NB4 (cell line): ENCODE measurements at regions not wholly inside any gene's neighbourhood (a gene's known extent, or its start where the extent isn't known, plus 50 kb on each side); places are given as distances from the start of the nearest gene placed in this dataset.

Experiments used
- CTCF ChIP-seq: IDR thresholded peaks from one replicate; pipeline ENCODE4 v1.5.1; 2012; ENCODE audit warnings: low read depth, low read length
- MAX ChIP-seq: IDR thresholded peaks from 2 replicates; pipeline ENCODE4 v1.6.1; 2011; ENCODE audit warnings: low read depth, low read length
- MYC ChIP-seq: IDR thresholded peaks from 2 replicates; pipeline ENCODE4 v1.6.1; 2011; ENCODE audit warnings: low read depth, low read length
- POLR2A ChIP-seq: IDR thresholded peaks from 2 replicates; pipeline ENCODE4 v1.6.1; 2011; ENCODE audit warnings: mild to moderate bottlenecking; ENCODE audit not compliant: insufficient read length; ENCODE audit errors: extremely low read depth

- no peak for TF ChIP-seq CTCF
- TF ChIP-seq POLR2A: no peak
- no peak for TF ChIP-seq MAX
- no peak for TF ChIP-seq MYC
Measured at GRCh38 chr12:59928416-59928815, 332.6 kb downstream of the SLC16A7 start.
